HEK293T (cell line): ENCODE measurements at regions not wholly inside any gene's neighbourhood (a gene's known extent, or its start where the extent isn't known, plus 50 kb on each side); places are given as distances from the start of the nearest gene placed in this dataset.

Experiments
- FOXA1 ChIP-seq: fragments of 450-650 bp; IDR thresholded peaks from 2 replicates; pipeline ENCODE4 v1.6.1; 2016; ENCODE audit warnings: mild to moderate bottlenecking
- L3MBTL2 ChIP-seq: fragments of 450-650 bp; conservative IDR thresholded peaks from 2 replicates; pipeline ENCODE4 v1.6.1; 2016; ENCODE audit warnings: mild to moderate bottlenecking
- SP1 ChIP-seq: fragments of 450-650 bp; IDR thresholded peaks from 2 replicates; pipeline ENCODE4 v1.6.1; 2017
- SUZ12 ChIP-seq: fragments of 450-650 bp; IDR thresholded peaks from 2 replicates; pipeline ENCODE4 v1.6.1; 2016; ENCODE audit warnings: mild to moderate bottlenecking

DNA sequence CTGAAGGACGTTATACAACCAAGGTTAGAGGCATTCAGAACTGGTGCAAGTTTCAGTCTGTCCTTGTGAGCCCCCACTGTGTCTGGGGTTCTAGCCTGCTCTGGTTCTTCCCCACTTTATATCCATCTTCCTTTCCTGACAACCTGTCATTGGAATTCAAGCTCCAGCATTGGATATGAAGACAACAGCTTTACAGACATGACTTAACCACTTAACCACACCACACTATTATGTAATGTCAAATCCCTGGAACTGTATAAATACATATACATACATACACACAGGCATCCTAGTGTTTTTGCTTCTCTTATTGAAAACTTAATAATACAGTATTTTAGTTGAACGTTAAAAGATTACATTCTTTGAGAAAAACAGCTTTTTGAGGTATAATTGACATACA is 217.9 kb upstream of the SGK1 start:
- TF ChIP-seq FOXA1, result no peak
- no peak for TF ChIP-seq L3MBTL2
- TF ChIP-seq SUZ12, result no peak
- TF ChIP-seq SP1, result no peak
